ENCODE measurements at regions not wholly inside any gene's neighbourhood (a gene's known extent, or its start where the extent isn't known, plus 50 kb on each side); places are given as distances from the start of the nearest gene placed in this dataset.

GRCh38 chr7:4416396-4417056, 265.6 kb upstream of the FOXK1 start:
- Histone ChIP-seq H3K4me2 (ENCODE audit: low read depth, low read length, poor library complexity, severe bottlenecking) (no peak overlapping the region), H3K9me3 (ENCODE audit: low read length) (no peaks in the 10 kb centered on the region; the same call in none of the 2 replicates), H3K36me3 (ENCODE audit: insufficient read depth, low read length) (no peaks in the 10 kb centered on the region), H3K27ac (ENCODE audit: low read length) (no peak overlapping the region), H3K4me1 (ENCODE audit: low read length) (no peaks in the 10 kb centered on the region), H3K79me2 (ENCODE audit: low read length) (no peaks in the 10 kb centered on the region), H3K9me2 (replicated peaks; ENCODE audit: insufficient read depth, low read length) (no peaks in the 10 kb centered on the region), H4K20me1 (ENCODE audit: insufficient read depth, low read depth, low read length) (no peaks in the 10 kb centered on the region), H2AFZ (ENCODE audit: low read length) (no peak overlapping the region), H3K27me3 (ENCODE audit: low read length) (no peaks in the 10 kb centered on the region), H3K4me3 (ENCODE audit: low read length) (no peak overlapping the region), H3K9ac (ENCODE audit: low read length) (no peak overlapping the region)
- DNase-seq: no peak

GRCh38 chr7:4428526-4428925, 253.6 kb upstream of the FOXK1 start:
- Histone ChIP-seq H3K27ac (ENCODE audit: low read length) (no peak overlapping the region), H3K36me3 (ENCODE audit: insufficient read depth, low read length) (no peaks in the 10 kb centered on the region), H3K27me3 (ENCODE audit: low read length) (no peaks in the 10 kb centered on the region), H3K4me2 (ENCODE audit: low read depth, low read length, poor library complexity, severe bottlenecking) (no peak overlapping the region), H3K9me2 (replicated peaks; ENCODE audit: insufficient read depth, low read length) (no peaks in the 10 kb centered on the region), H4K20me1 (ENCODE audit: insufficient read depth, low read depth, low read length) (no peaks in the 10 kb centered on the region), H3K9ac (ENCODE audit: low read length) (no peak overlapping the region), H3K9me3 (ENCODE audit: low read length) (no peaks in the 10 kb centered on the region; the same call in 1 of the 2 replicates), H2AFZ (ENCODE audit: low read length) (no peak overlapping the region), H3K79me2 (ENCODE audit: low read length) (no peaks in the 10 kb centered on the region), H3K4me1 (ENCODE audit: low read length) (no peaks in the 10 kb centered on the region), H3K4me3 (ENCODE audit: low read length) (no peak overlapping the region)
- no peak for DNase-seq

DNA sequence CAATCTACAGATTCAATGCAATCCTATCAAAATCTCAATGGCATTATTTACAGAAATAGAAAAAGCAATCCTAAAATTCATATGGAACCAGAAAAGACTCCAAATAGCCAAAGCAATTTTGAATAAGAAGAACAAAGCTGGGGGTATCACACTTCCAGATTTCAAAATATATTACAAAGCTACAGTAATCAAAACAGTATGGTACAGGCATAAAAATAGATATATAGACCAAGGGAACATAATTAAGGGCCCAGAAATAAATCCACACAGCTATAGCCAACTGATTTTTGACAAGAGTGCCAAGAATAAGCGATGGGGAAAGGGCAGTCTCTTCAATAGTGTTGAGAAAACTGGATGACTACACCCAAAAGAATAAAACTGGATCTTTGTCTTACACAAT, 251.9 kb upstream of the FOXK1 start:
- Histone ChIP-seq H3K27ac (ENCODE audit: low read length) (no peak overlapping the region), H3K9me3 (ENCODE audit: low read length) (no peaks in the 10 kb centered on the region), H3K4me1 (ENCODE audit: low read length) (no peaks in the 10 kb centered on the region), H3K36me3 (ENCODE audit: insufficient read depth, low read length) (no peaks in the 10 kb centered on the region), H3K27me3 (ENCODE audit: low read length) (no peaks in the 10 kb centered on the region), H2AFZ (ENCODE audit: low read length) (no peak overlapping the region), H3K4me2 (ENCODE audit: low read depth, low read length, poor library complexity, severe bottlenecking) (no peak overlapping the region), H3K9ac (ENCODE audit: low read length) (no peak overlapping the region), H3K9me2 (replicated peaks; ENCODE audit: insufficient read depth, low read length) (no peaks in the 10 kb centered on the region), H3K79me2 (ENCODE audit: low read length) (no peaks in the 10 kb centered on the region), H4K20me1 (ENCODE audit: insufficient read depth, low read depth, low read length) (no peaks in the 10 kb centered on the region), H3K4me3 (ENCODE audit: low read length) (no peak overlapping the region)
- DNase-seq: no peak

DNA sequence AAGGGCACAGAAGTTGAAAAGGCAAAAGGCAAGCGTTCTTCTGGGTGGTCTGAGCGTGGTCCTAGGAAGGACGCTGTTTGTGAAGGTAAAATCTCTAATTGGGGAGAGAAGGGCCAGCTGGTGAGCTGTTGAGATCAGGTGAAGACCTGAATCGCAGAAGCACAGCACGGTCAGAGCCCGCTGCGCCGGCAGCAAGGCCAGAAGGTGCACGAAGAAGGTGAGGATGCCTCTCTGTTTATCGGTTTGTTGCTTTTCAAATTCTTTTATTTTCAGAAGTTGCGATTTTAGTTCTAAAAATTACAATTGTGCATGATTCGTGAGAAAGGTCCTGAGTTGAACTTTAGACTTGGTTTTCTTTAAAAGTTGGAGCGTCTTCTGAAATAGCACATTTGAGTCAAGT, 247.8 kb upstream of the FOXK1 start:
- Histone ChIP-seq H3K9me2 (replicated peaks; ENCODE audit: insufficient read depth, low read length) (no peaks in the 10 kb centered on the region), H3K27ac (ENCODE audit: low read length) (no peak overlapping the region), H3K27me3 (ENCODE audit: low read length) (no peaks in the 10 kb centered on the region), H4K20me1 (ENCODE audit: insufficient read depth, low read depth, low read length) (no peaks in the 10 kb centered on the region), H2AFZ (ENCODE audit: low read length) (no peak overlapping the region), H3K9me3 (ENCODE audit: low read length) (no peaks in the 10 kb centered on the region), H3K9ac (ENCODE audit: low read length) (no peak overlapping the region), H3K4me1 (ENCODE audit: low read length) (no peaks in the 10 kb centered on the region), H3K79me2 (ENCODE audit: low read length) (no peaks in the 10 kb centered on the region), H3K4me3 (ENCODE audit: low read length) (no peak overlapping the region), H3K4me2 (ENCODE audit: low read depth, low read length, poor library complexity, severe bottlenecking) (no peak overlapping the region), H3K36me3 (ENCODE audit: insufficient read depth, low read length) (no peaks in the 10 kb centered on the region)
- no peak for DNase-seq

DNA sequence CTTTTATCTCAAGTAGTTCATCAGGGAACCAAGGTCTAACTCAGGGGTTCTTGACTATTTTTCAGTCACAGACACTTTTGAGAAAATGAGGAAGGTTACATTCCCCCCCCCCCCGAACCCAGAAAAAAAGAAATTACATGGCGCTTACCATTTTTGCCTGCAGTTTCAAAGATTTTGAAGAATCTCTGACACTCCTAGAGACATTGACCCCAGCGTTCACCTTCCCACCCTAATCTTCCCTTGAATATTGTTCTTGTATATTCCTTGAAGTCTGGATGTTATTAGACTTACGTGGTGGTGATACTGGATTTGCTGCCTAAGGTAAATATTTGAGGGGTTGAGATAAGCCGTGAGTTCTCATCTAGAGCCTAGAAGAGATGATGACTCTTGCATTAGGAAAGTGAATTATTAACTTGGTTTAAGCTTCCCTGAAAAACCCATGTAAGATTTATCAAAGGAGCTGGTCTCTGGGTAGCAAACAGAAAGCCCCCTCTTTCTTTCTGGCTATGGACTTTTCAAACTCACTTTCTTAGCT, 245.7 kb upstream of the FOXK1 start:
- no peak overlapping the region for H2AFZ ChIP-seq (ENCODE audit: low read length)
- H3K9ac ChIP-seq (ENCODE audit: low read length): no peak overlapping the region
- no peaks in the 10 kb centered on the region for H4K20me1 ChIP-seq (ENCODE audit: insufficient read depth, low read depth, low read length)
- H3K4me1 ChIP-seq (ENCODE audit: low read length): no peaks in the 10 kb centered on the region
- DNase-seq: no peak
- H3K27me3 ChIP-seq (ENCODE audit: low read length): no peaks in the 10 kb centered on the region
- no peaks in the 10 kb centered on the region for H3K79me2 ChIP-seq (ENCODE audit: low read length)
- no peaks in the 10 kb centered on the region for H3K9me2 ChIP-seq (replicated peaks; ENCODE audit: insufficient read depth, low read length)
- H3K9me3 ChIP-seq (ENCODE audit: low read length): no peaks in the 10 kb centered on the region
- no peaks in the 10 kb centered on the region for H3K36me3 ChIP-seq (ENCODE audit: insufficient read depth, low read length)
- H3K27ac ChIP-seq (ENCODE audit: low read length): no peak overlapping the region
- H3K4me2 ChIP-seq (ENCODE audit: low read depth, low read length, poor library complexity, severe bottlenecking): no peak overlapping the region
- no peak overlapping the region for H3K4me3 ChIP-seq (ENCODE audit: low read length)

- H3K4me1 ChIP-seq (ENCODE audit: low read length): no peaks in the 10 kb centered on the region
- no peak overlapping the region for H3K4me3 ChIP-seq (ENCODE audit: low read length)
- no peak overlapping the region for H2AFZ ChIP-seq (ENCODE audit: low read length)
- H3K27me3 ChIP-seq (ENCODE audit: low read length): no peaks in the 10 kb centered on the region
- H3K4me2 ChIP-seq (ENCODE audit: low read depth, low read length, poor library complexity, severe bottlenecking): no peak overlapping the region
- no peak overlapping the region for H3K9ac ChIP-seq (ENCODE audit: low read length)
- no peak overlapping the region for H3K27ac ChIP-seq (ENCODE audit: low read length)
- no peaks in the 10 kb centered on the region for H4K20me1 ChIP-seq (ENCODE audit: insufficient read depth, low read depth, low read length)
- no peaks in the 10 kb centered on the region for H3K36me3 ChIP-seq (ENCODE audit: insufficient read depth, low read length)
- H3K9me2 ChIP-seq (replicated peaks; ENCODE audit: insufficient read depth, low read length): no peaks in the 10 kb centered on the region
- no peak for DNase-seq
- no peaks in the 10 kb centered on the region for H3K79me2 ChIP-seq (ENCODE audit: low read length)
- no peaks in the 10 kb centered on the region for H3K9me3 ChIP-seq (ENCODE audit: low read length)
Observed at GRCh38 chr7:4436936-4437335, 245.2 kb upstream of the FOXK1 start.

DNA sequence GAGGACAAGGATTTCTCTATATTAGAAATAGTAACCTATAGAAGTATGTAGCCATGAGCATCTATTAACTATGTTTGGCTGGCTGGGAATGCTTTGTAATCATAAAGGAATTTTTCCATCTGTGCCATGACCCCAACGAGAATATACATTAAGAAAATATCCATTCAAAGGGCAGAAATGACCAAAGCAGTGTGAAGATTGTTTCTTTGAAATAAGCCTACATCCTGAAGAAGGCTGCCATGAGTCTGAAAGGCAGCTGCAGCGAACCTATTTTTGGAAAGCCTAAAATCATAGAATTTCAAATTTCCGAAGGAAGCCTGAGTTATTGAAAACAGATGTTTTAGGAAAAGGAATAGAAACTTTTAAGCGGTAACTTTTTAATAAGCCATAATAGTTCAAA, 244.2 kb upstream of the FOXK1 start:
- H3K27me3 ChIP-seq (ENCODE audit: low read length): no peaks in the 10 kb centered on the region
- no peak overlapping the region for H3K27ac ChIP-seq (ENCODE audit: low read length)
- H3K4me1 ChIP-seq (ENCODE audit: low read length): no peaks in the 10 kb centered on the region
- H4K20me1 ChIP-seq (ENCODE audit: insufficient read depth, low read depth, low read length): no peaks in the 10 kb centered on the region
- no peaks in the 10 kb centered on the region for H3K36me3 ChIP-seq (ENCODE audit: insufficient read depth, low read length)
- no peak overlapping the region for H3K4me3 ChIP-seq (ENCODE audit: low read length)
- H3K4me2 ChIP-seq (ENCODE audit: low read depth, low read length, poor library complexity, severe bottlenecking): no peak overlapping the region
- no peaks in the 10 kb centered on the region for H3K79me2 ChIP-seq (ENCODE audit: low read length)
- no peak overlapping the region for H3K9ac ChIP-seq (ENCODE audit: low read length)
- DNase-seq: no peak
- no peaks in the 10 kb centered on the region for H3K9me3 ChIP-seq (ENCODE audit: low read length)
- no peak overlapping the region for H2AFZ ChIP-seq (ENCODE audit: low read length)
- H3K9me2 ChIP-seq (replicated peaks; ENCODE audit: insufficient read depth, low read length): no peaks in the 10 kb centered on the region

DNA sequence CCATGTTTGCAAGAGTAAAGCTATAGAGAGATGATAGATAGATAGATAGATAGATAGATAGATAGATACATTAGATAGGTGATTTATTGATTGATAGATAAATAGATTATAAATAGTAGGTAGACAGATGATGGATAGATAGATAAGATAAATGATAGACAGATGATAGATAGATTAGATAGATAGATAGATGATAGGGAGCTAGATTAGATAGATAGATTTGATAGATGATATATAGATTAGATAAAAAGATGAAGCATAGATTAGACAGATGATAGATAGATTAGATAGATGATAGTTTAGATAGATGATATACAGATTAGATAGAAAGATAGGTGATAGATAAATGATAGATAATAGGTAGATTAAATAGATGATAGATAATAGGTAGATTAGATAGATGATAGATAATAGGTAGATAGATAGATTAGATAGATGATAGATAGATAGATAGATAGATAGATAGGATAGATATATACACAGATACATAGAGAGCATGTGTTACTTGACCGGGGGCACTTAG, 243.3 kb upstream of the FOXK1 start:
- Histone ChIP-seq H3K27ac (ENCODE audit: low read length) (no peak overlapping the region), H3K79me2 (ENCODE audit: low read length) (no peaks in the 10 kb centered on the region), H3K9me3 (ENCODE audit: low read length) (no peaks in the 10 kb centered on the region; the same call in 1 of the 2 replicates), H3K4me2 (ENCODE audit: low read depth, low read length, poor library complexity, severe bottlenecking) (no peak overlapping the region), H3K9ac (ENCODE audit: low read length) (no peak overlapping the region), H3K36me3 (ENCODE audit: insufficient read depth, low read length) (no peaks in the 10 kb centered on the region), H3K4me3 (ENCODE audit: low read length) (no peak overlapping the region), H3K4me1 (ENCODE audit: low read length) (no peaks in the 10 kb centered on the region), H2AFZ (ENCODE audit: low read length) (no peak overlapping the region), H3K9me2 (replicated peaks; ENCODE audit: insufficient read depth, low read length) (no peaks in the 10 kb centered on the region), H3K27me3 (ENCODE audit: low read length) (no peaks in the 10 kb centered on the region), H4K20me1 (ENCODE audit: insufficient read depth, low read depth, low read length) (no peaks in the 10 kb centered on the region)
- DNase-seq: no peak

Data from Karpas-422 (cell line).